HG02571 (cell line): ENCODE measurements at regions not wholly inside any gene's neighbourhood (a gene's known extent, or its start where the extent isn't known, plus 50 kb on each side); places are given as distances from the start of the nearest gene placed in this dataset.

ENCODE experiments used
- ATAC-seq: cut with Tn5 transposase; IDR thresholded peaks from one replicate; pipeline ENCODE4 v1.9.1; 2021; ENCODE audit warnings: mild to moderate bottlenecking, moderate library complexity; ENCODE audit not compliant: unreplicated experiment

DNA sequence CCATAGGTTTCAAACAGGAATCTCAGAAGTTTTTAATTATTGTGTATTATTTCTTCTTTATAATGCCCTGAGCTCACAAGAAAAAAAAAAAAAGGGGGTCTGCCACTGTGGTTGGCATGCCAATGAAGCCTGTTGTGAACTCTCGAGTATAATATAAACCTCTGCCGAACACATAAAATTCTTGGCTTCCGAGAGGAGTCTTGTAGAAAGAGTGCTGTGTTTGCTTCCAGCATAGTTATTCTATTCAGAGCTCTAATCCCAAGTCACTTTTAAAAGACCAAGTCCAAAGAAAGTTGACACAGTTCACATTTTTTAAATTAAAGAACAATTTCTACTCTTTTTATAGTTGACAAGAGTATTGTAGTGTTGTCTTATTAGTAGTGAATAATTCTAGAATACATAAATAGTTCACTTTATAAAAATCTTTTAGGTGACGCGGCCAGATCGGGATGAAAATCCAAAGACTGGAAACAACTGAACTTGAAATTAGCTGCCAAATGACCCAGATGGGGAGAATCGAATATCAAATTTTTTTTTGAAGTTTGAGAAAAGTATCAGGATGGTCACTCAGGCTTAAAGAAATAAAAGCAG, 293.2 kb downstream of the DUSP10 start:
- ATAC-seq: no peak

GRCh38 chr1:221449194-221449593, 292.7 kb downstream of the DUSP10 start:
- no peak for ATAC-seq

DNA sequence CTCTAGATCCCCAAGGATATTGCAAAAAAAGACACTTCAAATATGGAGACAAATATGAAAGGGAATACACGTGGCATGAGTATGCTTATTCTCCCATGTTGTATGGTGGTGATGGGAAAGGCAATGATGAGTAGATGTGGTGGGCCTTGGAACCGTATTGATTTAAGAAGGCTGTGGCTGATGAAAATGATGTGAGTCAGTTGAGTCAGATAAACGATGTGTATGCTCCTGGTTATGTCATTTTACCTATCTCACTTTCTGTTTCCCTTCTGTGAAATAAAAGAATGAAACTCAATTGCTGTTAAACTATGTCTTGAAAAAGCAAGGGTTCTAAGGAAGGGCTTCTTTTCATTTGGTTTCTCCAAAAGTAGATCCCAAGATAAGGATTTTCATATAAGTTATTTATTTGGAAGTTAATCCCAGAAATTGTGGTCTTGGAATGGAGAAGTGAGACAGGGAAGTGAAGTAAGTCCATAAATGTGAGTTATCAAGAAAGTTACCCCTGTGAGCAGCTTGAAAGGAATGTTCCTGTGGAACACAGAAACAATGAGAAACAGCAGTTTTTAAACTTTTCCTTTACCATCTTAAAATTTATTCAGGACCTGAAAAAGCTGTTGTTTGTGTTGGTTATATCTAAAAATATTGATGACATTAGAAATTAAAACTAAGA, 292.0 kb downstream of the DUSP10 start:
- ATAC-seq: no peak

DNA sequence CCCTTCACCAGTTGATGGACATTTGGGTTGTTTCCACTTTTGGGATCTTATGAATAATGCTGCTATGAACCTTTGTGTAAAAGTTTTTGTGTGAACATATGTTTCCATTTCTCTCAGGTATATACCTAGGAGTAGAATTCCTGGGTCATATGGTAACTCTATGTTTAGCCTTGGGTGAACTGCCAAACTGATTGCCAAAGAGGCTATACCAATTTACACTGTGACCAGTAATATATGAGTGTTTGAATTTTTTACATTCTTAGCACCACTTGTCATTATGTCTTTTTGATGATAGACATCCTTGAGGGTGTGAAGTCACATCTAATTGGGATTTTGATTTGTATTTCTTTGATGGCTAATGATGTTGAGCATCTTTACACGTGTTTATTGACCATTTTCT, 290.1 kb downstream of the DUSP10 start:
- ATAC-seq: no peak

DNA sequence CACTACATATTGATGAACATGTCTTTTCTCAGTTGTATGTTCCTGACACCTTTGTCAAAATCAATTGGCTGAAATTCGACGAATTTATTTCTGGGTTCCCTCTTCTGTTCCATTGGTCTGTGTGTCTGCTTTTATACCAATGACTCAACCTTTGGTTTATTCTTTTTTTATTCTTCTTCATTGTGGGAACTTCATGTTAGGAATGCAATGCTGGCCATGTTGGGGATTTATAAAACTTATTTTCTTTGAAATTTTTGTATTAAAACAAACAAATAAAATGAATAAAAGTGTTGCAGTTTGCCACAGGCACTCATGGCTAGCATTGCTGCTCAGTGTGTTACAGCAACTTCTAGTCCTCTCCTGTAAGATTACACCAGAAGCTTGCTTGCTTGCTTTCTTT, 287.8 kb downstream of the DUSP10 start:
- no peak for ATAC-seq

GRCh38 chr1:221456918-221457317, 285.0 kb downstream of the DUSP10 start:
- ATAC-seq: no peak

DNA sequence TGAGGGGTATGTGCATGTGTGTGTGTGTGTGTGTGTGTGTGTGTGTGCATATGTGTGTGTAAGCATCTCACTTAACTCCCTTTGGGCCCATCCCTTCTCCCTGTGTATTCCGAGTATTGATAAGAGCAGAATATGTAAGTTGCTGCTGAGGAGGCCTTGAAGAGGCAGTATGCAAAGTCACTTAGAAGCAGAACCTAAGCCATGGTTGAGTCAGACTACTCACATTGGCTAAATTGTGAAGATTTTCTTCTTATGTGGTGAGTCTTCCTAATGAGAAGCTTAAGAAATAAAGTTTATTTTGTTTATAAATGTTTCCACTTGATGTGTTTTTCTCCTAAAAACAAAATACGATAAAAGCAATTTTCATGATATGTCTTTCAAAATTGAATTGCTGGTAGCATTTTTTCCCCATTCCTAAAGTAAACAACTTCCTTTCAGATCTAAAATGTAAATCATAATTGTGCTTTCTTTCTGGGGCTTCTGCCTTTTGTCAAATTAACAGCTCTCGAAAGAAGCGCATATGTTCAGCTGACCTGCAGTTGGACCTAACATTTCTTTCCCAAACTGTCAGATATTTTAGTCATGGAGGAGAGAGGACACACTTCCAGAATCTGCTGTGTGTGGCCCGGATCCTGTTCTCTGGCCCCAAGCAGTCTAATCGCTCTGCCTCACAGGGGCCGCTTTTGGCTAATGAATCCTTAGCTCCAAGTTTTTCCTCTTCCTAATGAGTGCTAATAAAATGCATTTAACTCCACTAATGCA, 284.0 kb downstream of the DUSP10 start:
- no peak for ATAC-seq

DNA sequence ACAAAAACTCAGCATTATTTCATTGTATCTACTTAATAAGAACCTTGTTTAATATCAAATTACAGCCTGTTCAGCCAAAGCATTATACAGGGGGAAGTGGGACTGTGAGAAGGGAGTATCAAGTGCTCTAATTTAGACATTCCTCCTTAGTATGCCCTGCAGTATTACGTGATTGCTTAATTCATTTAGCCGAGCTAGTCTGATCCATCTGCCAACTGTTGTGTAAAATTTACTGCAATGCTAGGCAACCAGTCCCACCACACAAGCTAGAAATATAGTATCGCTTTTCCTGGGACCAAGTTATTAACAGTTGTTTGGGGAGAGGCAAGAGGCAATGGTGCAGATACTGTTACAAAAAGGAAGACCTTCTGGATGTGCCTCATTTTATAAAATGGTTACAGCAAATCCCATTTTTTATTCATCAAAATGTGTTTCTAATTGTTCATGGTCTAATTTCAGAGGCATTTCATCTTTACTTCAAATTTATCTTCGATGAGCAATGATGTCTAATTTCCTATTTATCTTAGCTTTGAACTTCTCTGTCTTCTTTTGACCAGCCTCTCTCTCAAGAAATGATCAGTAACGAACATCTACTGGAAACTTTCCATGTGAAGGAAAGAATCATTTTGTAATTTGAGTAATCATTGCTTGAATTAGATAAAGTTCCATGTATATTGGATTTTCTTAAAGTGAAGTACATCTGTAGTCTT, 283.3 kb downstream of the DUSP10 start:
- no peak for ATAC-seq

DNA sequence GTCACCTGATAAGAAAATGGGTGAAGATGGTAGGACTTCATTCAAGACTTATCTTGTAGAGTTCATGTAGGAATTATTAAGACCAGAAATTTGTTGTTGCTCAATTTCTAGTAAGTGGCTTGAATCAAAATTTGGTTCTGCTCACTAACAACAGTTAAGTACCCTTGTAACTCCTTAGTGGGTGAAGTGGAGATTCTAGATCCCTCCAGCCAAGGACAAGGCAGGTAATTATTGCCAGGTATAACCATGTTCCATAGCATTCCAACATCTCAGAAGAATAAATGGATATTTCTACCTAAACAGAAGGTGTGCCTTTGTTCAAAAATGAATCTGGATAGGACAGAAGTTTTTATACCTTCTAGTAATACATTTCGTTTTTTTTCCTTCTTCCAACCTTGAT, 282.3 kb downstream of the DUSP10 start:
- no peak for ATAC-seq

GRCh38 chr1:221462345-221462744, 279.5 kb downstream of the DUSP10 start:
- no peak for ATAC-seq

- no peak for ATAC-seq
Measured at GRCh38 chr1:221468546-221468945, 273.3 kb downstream of the DUSP10 start.

DNA sequence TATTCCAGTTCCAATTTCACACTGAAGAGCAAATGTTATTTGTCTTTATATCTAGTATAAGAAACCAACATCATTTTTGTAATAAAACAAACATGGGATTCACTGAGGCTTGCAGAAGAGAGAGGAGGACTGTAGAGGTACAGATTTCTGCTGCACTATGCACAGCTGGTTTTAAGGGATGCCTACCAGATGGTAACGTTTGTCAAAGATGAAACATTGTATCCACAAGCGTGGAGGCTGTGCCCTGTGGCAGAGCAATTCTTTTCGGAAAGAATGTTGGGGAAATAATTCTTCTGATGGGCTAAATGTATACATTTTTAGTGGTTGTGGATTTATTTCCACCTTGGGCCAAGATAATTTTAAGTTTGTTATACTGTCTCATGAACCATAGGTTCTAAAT, 272.4 kb downstream of the DUSP10 start:
- ATAC-seq: no peak

GRCh38 chr1:221470000-221470698, 271.7 kb downstream of the DUSP10 start:
- no peak for ATAC-seq

- no peak for ATAC-seq
Measured at GRCh38 chr1:221473411-221473810, 268.5 kb downstream of the DUSP10 start.

DNA sequence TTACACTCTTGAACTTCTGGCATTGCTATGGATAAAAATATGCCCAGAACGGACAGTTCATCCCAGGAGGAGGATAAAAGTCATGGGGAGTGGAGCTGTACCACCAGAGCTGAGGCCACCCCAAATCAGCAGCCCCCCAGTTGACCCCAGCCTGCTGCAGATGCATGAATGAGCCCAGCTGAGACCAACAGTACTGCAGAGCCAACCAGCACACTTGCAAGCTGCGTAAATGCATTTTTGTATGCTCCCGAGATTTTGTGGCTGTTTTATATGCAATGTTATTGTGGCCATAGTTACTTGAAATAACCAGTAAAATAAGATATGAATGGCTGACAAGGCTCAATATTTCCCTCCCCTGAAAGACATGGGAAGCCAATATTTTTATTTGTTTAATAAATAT, 264.6 kb downstream of the DUSP10 start:
- ATAC-seq: no peak

GRCh38 chr1:221478050-221478949, 263.6 kb downstream of the DUSP10 start:
- ATAC-seq: peak; percentile 88

DNA sequence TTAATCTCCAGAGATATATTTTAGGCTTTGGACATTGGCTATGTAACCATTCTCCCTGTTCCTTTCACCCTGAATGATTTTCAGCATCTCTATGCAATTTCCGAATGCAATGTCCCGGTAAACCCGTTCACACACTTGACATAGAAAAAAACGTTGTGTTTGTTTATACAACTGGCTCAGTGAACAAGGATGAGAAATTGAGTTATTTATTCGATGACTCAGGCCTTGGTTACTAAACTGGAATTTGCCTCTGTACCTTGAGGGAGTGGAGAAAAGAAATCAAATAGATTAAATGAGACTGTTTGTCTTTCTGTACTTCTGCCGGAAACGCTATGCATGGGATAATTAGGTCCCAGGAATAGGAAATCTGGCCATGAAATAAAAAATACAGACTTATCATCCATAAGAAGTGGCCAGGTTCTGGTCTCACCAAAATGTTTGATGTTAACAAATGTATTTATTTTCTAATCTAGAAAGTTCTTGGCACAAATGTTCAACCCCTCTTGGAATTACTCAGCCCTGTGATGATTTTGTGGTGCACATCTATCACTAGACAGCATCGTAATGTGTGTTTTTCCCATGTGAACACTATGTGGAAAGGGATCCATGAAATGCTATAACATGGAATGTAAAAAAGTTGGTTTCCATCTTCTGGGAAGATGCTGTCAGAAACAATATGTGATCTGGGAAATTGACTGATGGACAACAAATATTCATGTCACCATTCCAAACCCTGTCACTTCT, 253.9 kb downstream of the DUSP10 start:
- no peak for ATAC-seq

- ATAC-seq: no peak
Measured at GRCh38 chr1:221488550-221488949, 253.3 kb downstream of the DUSP10 start.

DNA sequence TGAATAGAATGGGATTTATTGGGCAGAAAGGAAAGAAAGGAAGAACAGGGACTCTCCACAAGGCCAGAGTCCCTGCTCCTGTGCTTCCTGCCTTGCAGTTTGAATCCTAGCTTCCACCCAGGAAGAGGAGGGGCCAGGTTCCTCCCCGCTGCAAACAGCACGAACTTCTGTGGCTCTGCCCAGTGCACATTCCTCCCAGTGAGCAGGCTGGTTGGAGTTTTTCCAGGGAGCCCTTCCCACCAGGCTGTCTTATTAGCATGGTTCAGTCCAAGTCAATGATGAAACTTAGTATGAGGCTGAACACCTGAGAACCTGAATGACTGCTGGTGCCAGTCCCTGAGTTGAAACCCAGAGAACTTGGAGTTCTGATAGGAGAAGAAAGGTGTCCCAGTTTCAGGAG, 247.2 kb downstream of the DUSP10 start:
- ATAC-seq: no peak
